ENCODE measurements at regions not wholly inside any gene's neighbourhood (a gene's known extent, or its start where the extent isn't known, plus 50 kb on each side); places are given as distances from the start of the nearest gene placed in this dataset.

GRCh38 chr1:199463521-199464127 is 563.9 kb upstream of the NR5A2 start:
- DNase-seq (ENCODE audit: low spot score): peak; percentile 6
- TF ChIP-seq CTCF (IDR thresholded peaks at IDR 0.05; ENCODE audit: extremely low read depth, insufficient read depth, missing control alignments): peak; percentile 67
- in situ Hi-C loops (cut with MboI; ENCODE audit: low pct_unique_long_range_greater_than_20kb, low sequenced_read_pairs, unreplicated experiment): loop anchor here (25.0 kb wide), 1 partner anchor 701 kb away; no protein-coding TSS in a partner anchor

- in situ Hi-C loops (cut with MboI; ENCODE audit: low pct_unique_long_range_greater_than_20kb, low sequenced_read_pairs, unreplicated experiment): loop anchor here (25.0 kb wide), 1 partner anchor 705 kb away; no protein-coding TSS in a partner anchor
- no peak for TF ChIP-seq CTCF (IDR thresholded peaks at IDR 0.05; ENCODE audit: extremely low read depth, insufficient read depth, missing control alignments)
- DNase-seq (ENCODE audit: low spot score): no peak
These were observed 560.5 kb upstream of the NR5A2 start for GRCh38 chr1:199466961-199467360.

- no peak for TF ChIP-seq CTCF (IDR thresholded peaks at IDR 0.05; ENCODE audit: extremely low read depth, insufficient read depth, missing control alignments)
- in situ Hi-C loops (cut with MboI; ENCODE audit: low pct_unique_long_range_greater_than_20kb, low sequenced_read_pairs, unreplicated experiment): loop anchor here (25.0 kb wide), 1 partner anchor 710 kb away; no protein-coding TSS in a partner anchor
- DNase-seq (ENCODE audit: low spot score): no peak
These were observed 555.5 kb upstream of the NR5A2 start for GRCh38 chr1:199472018-199472417.

GRCh38 chr1:199472978-199473377 is 554.5 kb upstream of the NR5A2 start:
- no peak for DNase-seq (ENCODE audit: low spot score)
- no peak for TF ChIP-seq CTCF (IDR thresholded peaks at IDR 0.05; ENCODE audit: extremely low read depth, insufficient read depth, missing control alignments)
- in situ Hi-C loops (cut with MboI; ENCODE audit: low pct_unique_long_range_greater_than_20kb, low sequenced_read_pairs, unreplicated experiment): loop anchor here (25.0 kb wide), 1 partner anchor 711 kb away; no protein-coding TSS in a partner anchor

- no peak for TF ChIP-seq CTCF (IDR thresholded peaks at IDR 0.05; ENCODE audit: extremely low read depth, insufficient read depth, missing control alignments)
- in situ Hi-C loops (cut with MboI; ENCODE audit: low pct_unique_long_range_greater_than_20kb, low sequenced_read_pairs, unreplicated experiment): loop anchor here (25.0 kb wide), 1 partner anchor 712 kb away; no protein-coding TSS in a partner anchor
- DNase-seq (ENCODE audit: low spot score): no peak
These were observed 552.8 kb upstream of the NR5A2 start for GRCh38 chr1:199474738-199475137.

GRCh38 chr1:199482426-199482825 is 545.1 kb upstream of the NR5A2 start:
- in situ Hi-C loops (cut with MboI; ENCODE audit: low pct_unique_long_range_greater_than_20kb, low sequenced_read_pairs, unreplicated experiment): no loop called here
- TF ChIP-seq CTCF (IDR thresholded peaks at IDR 0.05; ENCODE audit: extremely low read depth, insufficient read depth, missing control alignments): no peak
- no peak for DNase-seq (ENCODE audit: low spot score)

Measured in GM13977 (cell line).